HCT116 (cell line): ENCODE measurements at regions not wholly inside any gene's neighbourhood (a gene's known extent, or its start where the extent isn't known, plus 50 kb on each side); places are given as distances from the start of the nearest gene placed in this dataset.

Experiments used
- ATAC-seq: fragments of 200-7000 bp; cut with Tn5 transposase; 2 replicates; pipeline ENCODE4 v1.9.1; 2020; ENCODE audit warnings: mild to moderate bottlenecking, moderate library complexity
- BruUV-seq: library from RNA; stranded (reverse); fragments of 400-500 nt; replicated peaks from 2 replicates; lab custom pipeline; 2021; lab: Mats Ljungman, UMichigan
- CTCF ChIA-PET: fragments of 300-600 bp; sonication (Branson Sonifier 250); formaldehyde crosslinking; loops from one replicate; lab custom pipeline; 2021; ENCODE audit warnings: antibody characterized with exemption; lab: Charles Lee
- POLR2A ChIA-PET: fragments of 300-600, 350-600 bp; sonication (Branson Sonifier 250); formaldehyde crosslinking; loops from one replicate; lab custom pipeline; 2021; ENCODE audit warnings: antibody characterized with exemption; lab: Charles Lee
- RAD21 ChIA-PET, 2 experiments: fragments of 300-600 bp; sonication (Branson Sonifier 250); formaldehyde crosslinking; loops; one replicate each; lab custom pipeline; 2023; ENCODE audit warnings: low total read pairs in 2 of 2; ENCODE audit not compliant: uncharacterized antibody in 2 of 2, unreplicated experiment in 2 of 2, low non-redundant PET in 1 of 2; lab: Charles Lee
- DNase-seq: peaks from one replicate; pipeline ENCODE4 v3.0.0-alpha.2; 2010; ENCODE audit warnings: low read depth, low spot score
- H2AFZ ChIP-seq: fragments of 200-600 bp; shearing (Covaris generic), sonication (generic); 2 replicates; pipeline ENCODE4 v1.6.1; 2017; ENCODE audit warnings: low read depth, mixed run types, mixed read lengths, antibody characterized with exemption, low read length; ENCODE audit not compliant: poor library complexity, severe bottlenecking
- H3K27ac ChIP-seq: 2 replicates; pipeline ENCODE4 v1.5.1; 2012; ENCODE audit warnings: low read depth, low read length
- H3K27me3 ChIP-seq: fragments of 200-600 bp; sonication (generic); 2 replicates; pipeline ENCODE4 v1.6.1; 2016; ENCODE audit warnings: mixed run types, low read length, mixed read lengths; ENCODE audit not compliant: insufficient read depth
- H3K36me3 ChIP-seq, 2 experiments: fragments of 200-500 bp in 1 of 2; fragments of 200-600 bp in 1 of 2; sonication (Bioruptor generic) in 1 of 2; sonication (generic) in 1 of 2; 2 replicates each; pipeline versions ENCODE4 v1.5.1 to v1.6.1; 2014 to 2016; ENCODE audit warnings: low read length in 2 of 2, inconsistent platforms in 1 of 2, mixed read lengths in 1 of 2, mixed run types in 1 of 2; ENCODE audit not compliant: insufficient read depth in 2 of 2, control insufficient read depth in 1 of 2
- H3K4me1 ChIP-seq, 2 experiments: fragments of 200-600 bp in 1 of 2; sonication (generic) in 1 of 2; 2 replicates each; pipeline versions ENCODE4 v1.5.1 to v1.6.1; 2012 to 2017; ENCODE audit warnings: low read length in 2 of 2, inconsistent platforms in 1 of 2, mild to moderate bottlenecking in 1 of 2, mixed read lengths in 1 of 2, mixed run types in 1 of 2, moderate library complexity in 1 of 2; ENCODE audit not compliant: insufficient read depth in 2 of 2, control insufficient read depth in 1 of 2
- H3K4me2 ChIP-seq: fragments of 200-600 bp; sonication (generic); 2 replicates; pipeline ENCODE4 v1.6.1; 2017; ENCODE audit warnings: mixed run types, low read length, mixed read lengths
- H3K4me3 ChIP-seq, 2 experiments: fragments of 200-600 bp in 1 of 2; sonication (generic) in 1 of 2; replicated peaks in 1 of 2; 2 replicates each; pipeline ENCODE4 v1.5.1; 2011 to 2016; ENCODE audit warnings: low read length in 2 of 2, control low read depth in 1 of 2, low read depth in 1 of 2, mild to moderate bottlenecking in 1 of 2, mixed read lengths in 1 of 2, mixed run types in 1 of 2
- H3K79me2 ChIP-seq: fragments of 200-600 bp; sonication (generic); 2 replicates; pipeline ENCODE4 v1.6.1; 2017; ENCODE audit warnings: mild to moderate bottlenecking, mixed run types, low read length, moderate library complexity, mixed read lengths; ENCODE audit not compliant: insufficient read depth
- H3K9ac ChIP-seq: fragments of 200-600 bp; sonication (generic); 2 replicates; pipeline ENCODE4 v1.6.1; 2016; ENCODE audit warnings: low read length, mixed read lengths
- H3K9me2 ChIP-seq: fragments of 200-600 bp; sonication (generic), shearing (Covaris generic); 2 replicates; pipeline ENCODE4 v1.6.1; 2017; ENCODE audit warnings: mixed run types, mild to moderate bottlenecking, moderate library complexity; ENCODE audit not compliant: insufficient read depth
- H3K9me3 ChIP-seq, 2 experiments: fragments of 200-500 bp in 1 of 2; fragments of 200-600 bp in 1 of 2; sonication (Bioruptor generic) in 1 of 2; sonication (generic) in 1 of 2; 2 replicates each; pipeline ENCODE4 v1.6.1; 2014 to 2017; ENCODE audit warnings: low read length in 2 of 2, mixed read lengths in 2 of 2, inconsistent platforms in 1 of 2, low read depth in 1 of 2, mild to moderate bottlenecking in 1 of 2, mixed run types in 1 of 2, moderate library complexity in 1 of 2; ENCODE audit not compliant: control insufficient read depth in 1 of 2, insufficient read depth in 1 of 2
- H4K20me1 ChIP-seq: fragments of 200-600 bp; sonication (generic), shearing (Covaris generic); 2 replicates; pipeline ENCODE4 v1.6.1; 2017; ENCODE audit warnings: mixed run types, mild to moderate bottlenecking, moderate library complexity; ENCODE audit not compliant: insufficient read depth
- CTCF ChIP-seq, 3 experiments: fragments of 200-600 bp in 1 of 3; sonication (generic) in 1 of 3; IDR thresholded peaks in 2 of 3; conservative IDR thresholded peaks in 1 of 3; 2 replicates each; pipeline ENCODE4 v1.5.1; 2012 to 2017; ENCODE audit warnings: low read depth in 2 of 3, low read length in 2 of 3, antibody characterized with exemption in 1 of 3, borderline replicate concordance in 1 of 3, control low read depth in 1 of 3, mild to moderate bottlenecking in 1 of 3, mixed read lengths in 1 of 3, mixed run types in 1 of 3, moderate library complexity in 1 of 3; ENCODE audit not compliant: insufficient read depth in 1 of 3
- EGR1 ChIP-seq: IDR thresholded peaks from 2 replicates; pipeline ENCODE4 v1.6.1; 2012; ENCODE audit warnings: low read depth
- ELF1 ChIP-seq: IDR thresholded peaks from 2 replicates; pipeline ENCODE4 v1.6.1; 2012; ENCODE audit warnings: low read depth, borderline replicate concordance
- EZH2 ChIP-seq: fragments of 200-600 bp; sonication (generic); IDR thresholded peaks from 2 replicates; pipeline ENCODE4 v1.6.1; 2017; ENCODE audit warnings: antibody characterized with exemption, mixed run types
- EZH2phosphoT487 ChIP-seq: fragments of 200-600 bp; IDR thresholded peaks from 2 replicates; pipeline ENCODE4 v1.6.1; 2018; ENCODE audit warnings: antibody characterized with exemption, borderline replicate concordance
- FOSL1 ChIP-seq: IDR thresholded peaks from 2 replicates; pipeline ENCODE4 v1.6.1; 2012; ENCODE audit warnings: low read depth
- MAX ChIP-seq: IDR thresholded peaks from 2 replicates; pipeline ENCODE4 v1.6.1; 2012
- POLR2A ChIP-seq: IDR thresholded peaks from 2 replicates; pipeline ENCODE4 v1.7.0; 2011; ENCODE audit warnings: borderline replicate concordance; ENCODE audit not compliant: insufficient read depth, insufficient read length; ENCODE audit errors: extremely low read depth
- POLR2AphosphoS5 ChIP-seq: IDR thresholded peaks from 2 replicates; pipeline ENCODE4 v1.6.1; 2011; ENCODE audit warnings: mild to moderate bottlenecking, low read depth, low read length, moderate library complexity
- RAD21 ChIP-seq: IDR thresholded peaks from 2 replicates; pipeline ENCODE4 v1.6.1; 2012; ENCODE audit warnings: low read depth, mild to moderate bottlenecking
- SIN3A ChIP-seq: IDR thresholded peaks from 2 replicates; pipeline ENCODE4 v1.6.1; 2012; ENCODE audit warnings: low read depth
- SP1 ChIP-seq: IDR thresholded peaks from 2 replicates; pipeline ENCODE4 v1.6.1; 2012; ENCODE audit warnings: low read depth
- SRF ChIP-seq: IDR thresholded peaks from 2 replicates; pipeline ENCODE4 v1.6.1; 2012; ENCODE audit warnings: low read depth
- TCF7L2 ChIP-seq: IDR thresholded peaks from 2 replicates; pipeline ENCODE4 v1.7.0; 2011; ENCODE audit warnings: borderline replicate concordance, inconsistent platforms; ENCODE audit not compliant: insufficient read depth, insufficient read length; ENCODE audit errors: extremely low read depth
- YY1 ChIP-seq: IDR thresholded peaks from 2 replicates; pipeline ENCODE4 v1.6.1; 2011; ENCODE audit warnings: low read length, low read depth, moderate library complexity, mild to moderate bottlenecking; ENCODE audit not compliant: insufficient replicate concordance; ENCODE audit errors: extremely low read depth
- ZBTB33 ChIP-seq: IDR thresholded peaks from 2 replicates; pipeline ENCODE4 v1.6.1; 2011; ENCODE audit warnings: mild to moderate bottlenecking, low read length, moderate library complexity; ENCODE audit not compliant: insufficient replicate concordance; ENCODE audit errors: extremely low read depth
- ZNF274 ChIP-seq: fragments of 200-500 bp; sonication (Bioruptor generic); IDR thresholded peaks from 2 replicates; pipeline ENCODE4 v1.6.1; 2014; ENCODE audit warnings: mild to moderate bottlenecking, low read depth, low read length, inconsistent platforms
- intact Hi-C: fragments of 100-400 bp; cut with micrococcal nuclease; formaldehyde crosslinking; loops from 2 replicates; pipeline ENCODE4 v1.10.0; 2022
- TF ChIP-seq, protein P1 (sequence below): IDR thresholded peaks from 2 replicates; pipeline ENCODE4 v1.6.1; 2012; ENCODE audit warnings: low read depth

DNA sequence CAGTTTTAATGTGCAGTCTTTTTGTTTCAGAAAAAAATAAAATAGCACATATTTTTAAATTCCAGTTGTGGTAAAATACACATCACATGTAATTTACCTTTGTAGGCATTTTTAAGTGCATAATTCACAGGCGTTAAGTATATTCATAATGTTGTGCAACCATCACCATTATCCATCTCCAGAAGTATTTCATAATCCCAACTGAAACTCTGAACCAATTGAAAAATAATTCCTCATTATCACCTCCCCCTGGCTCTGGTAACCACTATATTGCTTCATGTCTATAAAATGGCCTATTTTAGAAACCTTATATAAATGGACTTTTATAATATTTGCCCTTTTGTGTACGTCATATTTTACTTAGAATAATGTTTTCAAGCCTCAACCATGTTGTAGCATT is 756.5 kb upstream of the KLHL1 start:
- intact Hi-C loops, result no loop called here
- RAD21 ChIA-PET, result no interaction called here
- Histone ChIP-seq H3K9ac (no peak overlapping the region), H3K9me2 (no peaks in the 10 kb centered on the region), H3K9me3 (no peaks in the 10 kb centered on the region), H4K20me1 (no peaks in the 10 kb centered on the region), H3K79me2 (no peaks in the 10 kb centered on the region), H3K36me3 (no peaks in the 10 kb centered on the region), H3K4me1 (no peaks in the 10 kb centered on the region), H3K27ac (no peak overlapping the region), H3K27me3 (no peaks in the 10 kb centered on the region), H3K4me2 (no peak overlapping the region), H3K4me3 (no peak overlapping the region), H2AFZ (no peak overlapping the region)
- POLR2A ChIA-PET, result no interaction called here
- TF ChIP-seq, protein P1, sequence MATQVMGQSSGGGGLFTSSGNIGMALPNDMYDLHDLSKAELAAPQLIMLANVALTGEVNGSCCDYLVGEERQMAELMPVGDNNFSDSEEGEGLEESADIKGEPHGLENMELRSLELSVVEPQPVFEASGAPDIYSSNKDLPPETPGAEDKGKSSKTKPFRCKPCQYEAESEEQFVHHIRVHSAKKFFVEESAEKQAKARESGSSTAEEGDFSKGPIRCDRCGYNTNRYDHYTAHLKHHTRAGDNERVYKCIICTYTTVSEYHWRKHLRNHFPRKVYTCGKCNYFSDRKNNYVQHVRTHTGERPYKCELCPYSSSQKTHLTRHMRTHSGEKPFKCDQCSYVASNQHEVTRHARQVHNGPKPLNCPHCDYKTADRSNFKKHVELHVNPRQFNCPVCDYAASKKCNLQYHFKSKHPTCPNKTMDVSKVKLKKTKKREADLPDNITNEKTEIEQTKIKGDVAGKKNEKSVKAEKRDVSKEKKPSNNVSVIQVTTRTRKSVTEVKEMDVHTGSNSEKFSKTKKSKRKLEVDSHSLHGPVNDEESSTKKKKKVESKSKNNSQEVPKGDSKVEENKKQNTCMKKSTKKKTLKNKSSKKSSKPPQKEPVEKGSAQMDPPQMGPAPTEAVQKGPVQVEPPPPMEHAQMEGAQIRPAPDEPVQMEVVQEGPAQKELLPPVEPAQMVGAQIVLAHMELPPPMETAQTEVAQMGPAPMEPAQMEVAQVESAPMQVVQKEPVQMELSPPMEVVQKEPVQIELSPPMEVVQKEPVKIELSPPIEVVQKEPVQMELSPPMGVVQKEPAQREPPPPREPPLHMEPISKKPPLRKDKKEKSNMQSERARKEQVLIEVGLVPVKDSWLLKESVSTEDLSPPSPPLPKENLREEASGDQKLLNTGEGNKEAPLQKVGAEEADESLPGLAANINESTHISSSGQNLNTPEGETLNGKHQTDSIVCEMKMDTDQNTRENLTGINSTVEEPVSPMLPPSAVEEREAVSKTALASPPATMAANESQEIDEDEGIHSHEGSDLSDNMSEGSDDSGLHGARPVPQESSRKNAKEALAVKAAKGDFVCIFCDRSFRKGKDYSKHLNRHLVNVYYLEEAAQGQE, result no peak
- TF ChIP-seq POLR2A (no peak), EZH2 (no peak), MAX (no peak), EZH2phosphoT487 (no peak), FOSL1 (no peak), TCF7L2 (no peak), POLR2AphosphoS5 (no peak), SRF (no peak), ZNF274 (no peak), EGR1 (no peak), ELF1 (no peak), CTCF (IDR thresholded peaks at IDR 0.05 in 2 of 3, conservative IDR thresholded peaks at IDR 0.05 in 1 of 3; ENCODE audit: borderline replicate concordance in 1 of 3, insufficient read depth in 1 of 3, low read depth in 2 of 3, low read length in 2 of 3) (no peak), RAD21 (no peak), YY1 (no peak), ZBTB33 (no peak), SP1 (no peak), SIN3A (no peak)
- no peak for DNase-seq
- no peak for ATAC-seq
- CTCF ChIA-PET, result no interaction called here
- BruUV-seq, result no TSS peak
